Keratinocyte (primary cell): ENCODE measurements at regions not wholly inside any gene's neighbourhood (a gene's known extent, or its start where the extent isn't known, plus 50 kb on each side); places are given as distances from the start of the nearest gene placed in this dataset.

Source experiments
- CTCF ChIP-seq, 3 experiments: IDR thresholded peaks in 1 of 3; conservative IDR thresholded peaks in 1 of 3; optimal IDR thresholded peaks in 1 of 3; 2 replicates in 2 of 3; 3 replicates in 1 of 3; pipeline versions ENCODE3 to v1.5.1; 2011; ENCODE audit warnings: low read length in 3 of 3, mild to moderate bottlenecking in 3 of 3, moderate library complexity in 2 of 3, control low read depth in 1 of 3, inconsistent platforms in 1 of 3; ENCODE audit not compliant: insufficient read depth in 2 of 3; ENCODE audit errors: extremely low read depth in 1 of 3
- EZH2 ChIP-seq: IDR thresholded peaks from one replicate; pipeline ENCODE4 v1.6.1; 2012; ENCODE audit warnings: inconsistent platforms, mild to moderate bottlenecking, low read length, moderate library complexity

- TF ChIP-seq CTCF (optimal IDR thresholded peaks at IDR 0.05 in 1 of 3, IDR thresholded peaks at IDR 0.05 in 1 of 3, conservative IDR thresholded peaks at IDR 0.05 in 1 of 3; ENCODE audit: extremely low read depth in 1 of 3, insufficient read depth in 2 of 3, low read length in 3 of 3) = no peak
- no peak for TF ChIP-seq EZH2
These were observed 111.2 kb upstream of the ZFP64 start for GRCh38 chr20:52302736-52303135.
